Smooth muscle cell (in vitro differentiated cells): ENCODE measurements at regions not wholly inside any gene's neighbourhood (a gene's known extent, or its start where the extent isn't known, plus 50 kb on each side); places are given as distances from the start of the nearest gene placed in this dataset.

ENCODE experiments used
- DNase-seq: peaks from one replicate; lab custom pipeline; 2025; ENCODE audit not compliant: unreplicated experiment; lab: John Stamatoyannopoulos, UW
- H2AFZ ChIP-seq: fragments of 200-600 bp; sonication (generic); 2 replicates; pipeline ENCODE4 v1.6.0; 2016; ENCODE audit warnings: antibody characterized with exemption, low read depth, mild to moderate bottlenecking
- H3F3A ChIP-seq: fragments of 200-600 bp; sonication (generic); 2 replicates; pipeline ENCODE4 v1.6.0; 2017; ENCODE audit warnings: antibody characterized with exemption, low read depth
- H3K27ac ChIP-seq: fragments of 200-600 bp; sonication (generic); 2 replicates; pipeline ENCODE4 v1.5.1; 2016; ENCODE audit warnings: low read depth, mild to moderate bottlenecking
- H3K27me3 ChIP-seq: fragments of 200-600 bp; sonication (generic); 2 replicates; pipeline ENCODE4 v1.6.1; 2016; ENCODE audit warnings: low read depth, mild to moderate bottlenecking
- H3K36me3 ChIP-seq: fragments of 200-600 bp; sonication (generic); 2 replicates; pipeline ENCODE4 v1.5.1; 2016; ENCODE audit warnings: low read depth
- H3K4me1 ChIP-seq: fragments of 200-600 bp; sonication (generic); 2 replicates; pipeline ENCODE4 v1.5.1; 2016; ENCODE audit warnings: low read depth
- H3K4me2 ChIP-seq: fragments of 200-600 bp; sonication (generic); 2 replicates; pipeline ENCODE4 v1.6.0; 2016; ENCODE audit warnings: mild to moderate bottlenecking
- H3K4me3 ChIP-seq: fragments of 200-600 bp; sonication (generic); 2 replicates; pipeline ENCODE4 v1.5.1; 2016; ENCODE audit warnings: mild to moderate bottlenecking
- H3K79me2 ChIP-seq: fragments of 200-600 bp; sonication (generic); 2 replicates; pipeline ENCODE4 v1.6.0; 2016; ENCODE audit warnings: low read depth, mild to moderate bottlenecking
- H3K9ac ChIP-seq: fragments of 200-600 bp; sonication (generic); 2 replicates; pipeline ENCODE4 v1.6.0; 2016; ENCODE audit warnings: low read depth
- H3K9me3 ChIP-seq: fragments of 200-600 bp; sonication (generic); replicated peaks from 2 replicates; pipeline ENCODE4 v1.5.1; 2016; ENCODE audit warnings: low read depth
- H4K20me1 ChIP-seq: fragments of 200-600 bp; sonication (generic); 2 replicates; pipeline ENCODE4 v1.6.0; 2016; ENCODE audit warnings: low read depth
- CTCF ChIP-seq: fragments of 200-600 bp; sonication (generic); IDR thresholded peaks from 2 replicates; pipeline ENCODE4 v1.5.1; 2017; ENCODE audit warnings: borderline replicate concordance, mild to moderate bottlenecking, antibody characterized with exemption; ENCODE audit not compliant: insufficient read depth, poor library complexity, severe bottlenecking
- WGBS: methylation state at CpG from one replicate; pipeline ENCODE4 v1.1.7; 2016; ENCODE audit warnings: low lambda C conversion rate; 5-methylcytosine and 5-hydroxymethylcytosine counted together

- Histone ChIP-seq H3K27me3 (no peaks in the 10 kb centered on the region), H3K4me3 (no peak overlapping the region), H3K27ac (no peak overlapping the region), H3K79me2 (no peaks in the 10 kb centered on the region), H3K36me3 (no peaks in the 10 kb centered on the region), H3K4me1 (no peaks in the 10 kb centered on the region), H3F3A (no peaks in the 10 kb centered on the region), H2AFZ (no peak overlapping the region), H3K9me3 (peaks cover 5% of the 10 kb centered on the region), H3K9ac (no peak overlapping the region), H3K4me2 (no peak overlapping the region), H4K20me1 (no peaks in the 10 kb centered on the region)
- no peak for DNase-seq
- 86% methylated on average over 9 of the region's 9 CpGs for WGBS
- TF ChIP-seq CTCF, result no peak
Measured at GRCh38 chr7:145644426-145645134, 472.0 kb upstream of the CNTNAP2 start.

- TF ChIP-seq CTCF, result no peak
- H3K4me2 ChIP-seq, result no peak overlapping the region
Measured at GRCh38 chr7:145643981-145644380, 472.6 kb upstream of the CNTNAP2 start.

GRCh38 chr7:145633513-145633912 lies 483.1 kb upstream of the CNTNAP2 start:
- no peak for TF ChIP-seq CTCF
- Histone ChIP-seq H3K4me2 (no peak overlapping the region), H3K27me3 (no peaks in the 10 kb centered on the region), H3K79me2 (no peaks in the 10 kb centered on the region), H3K4me1 (no peaks in the 10 kb centered on the region), H3K9me3 (no peaks in the 10 kb centered on the region), H2AFZ (no peak overlapping the region), H4K20me1 (no peaks in the 10 kb centered on the region), H3K4me3 (no peak overlapping the region), H3F3A (no peaks in the 10 kb centered on the region), H3K27ac (no peak overlapping the region), H3K36me3 (no peaks in the 10 kb centered on the region), H3K9ac (no peak overlapping the region)
- no peak for DNase-seq
- 68% methylated on average over 2 of the region's 2 CpGs for WGBS

More at GRCh38 chr7:145643981-145644380, 472.6 kb upstream of the CNTNAP2 start:
- whole genome bisulfite sequencing, result 86% methylated on average over 3 of the region's 3 CpGs
- DNase-seq, result no peak
- Histone ChIP-seq H3K27me3 (no peaks in the 10 kb centered on the region), H3F3A (no peaks in the 10 kb centered on the region), H2AFZ (no peak overlapping the region), H3K9ac (no peak overlapping the region), H3K79me2 (no peaks in the 10 kb centered on the region), H3K36me3 (no peaks in the 10 kb centered on the region), H3K27ac (no peak overlapping the region), H3K4me1 (no peaks in the 10 kb centered on the region), H3K9me3 (peaks cover 5% of the 10 kb centered on the region), H4K20me1 (no peaks in the 10 kb centered on the region), H3K4me3 (no peak overlapping the region)

- 85% methylated on average over 1 of the region's 1 CpG for WGBS
- H3K27ac ChIP-seq, result no peak overlapping the region
- no peak overlapping the region for H3K4me2 ChIP-seq
- no peak for TF ChIP-seq CTCF
- no peaks in the 10 kb centered on the region for H3K27me3 ChIP-seq
- H3K79me2 ChIP-seq, result no peaks in the 10 kb centered on the region
- no peaks in the 10 kb centered on the region for H3K9me3 ChIP-seq
- H2AFZ ChIP-seq, result no peak overlapping the region
- no peak overlapping the region for H3K9ac ChIP-seq
- H3K4me3 ChIP-seq, result no peak overlapping the region
- no peaks in the 10 kb centered on the region for H3F3A ChIP-seq
- H4K20me1 ChIP-seq, result no peaks in the 10 kb centered on the region
- H3K36me3 ChIP-seq, result no peaks in the 10 kb centered on the region
- DNase-seq, result no peak
- H3K4me1 ChIP-seq, result no peaks in the 10 kb centered on the region
Measured at GRCh38 chr7:145624618-145625017, 492.0 kb upstream of the CNTNAP2 start.
